ENCODE measurements at regions not wholly inside any gene's neighbourhood (a gene's known extent, or its start where the extent isn't known, plus 50 kb on each side); places are given as distances from the start of the nearest gene placed in this dataset.

- Mint-ChIP-seq H3K9me3 (ENCODE audit: insufficient read depth) (no peaks in the 10 kb centered on the region), H3K4me1 (no peaks in the 10 kb centered on the region), H3K27me3 (peaks cover 17% of the 10 kb centered on the region), H3K27ac (no peak overlapping the region), H3K4me3 (no peak overlapping the region)
- no peak for TF ChIP-seq CTCF (IDR thresholded peaks at IDR 0.05)
- no peak for TF ChIP-seq EZH2 (IDR thresholded peaks at IDR 0.05; ENCODE audit: borderline replicate concordance, insufficient read depth, low read depth, low read length, poor library complexity, severe bottlenecking)
- WGBS (ENCODE audit: insufficient coverage) = 100% methylated on average over 5 of the region's 9 CpGs
- Histone ChIP-seq H3K9ac (ENCODE audit: low read length) (no peak overlapping the region), H3K9me3 (ENCODE audit: control extremely low read depth in 1 of 3, control insufficient read depth in 2 of 3, insufficient read depth in 1 of 3, low read length in 2 of 3) (peaks cover 0 to 4% (median 0%) of the 10 kb centered on the region in 3 donors), H2AFZ (ENCODE audit: insufficient read depth, low read depth, low read length, poor library complexity, severe bottlenecking) (no peak overlapping the region), H3K4me3 (ENCODE audit: control extremely low read depth in 1 of 5, extremely low read depth in 1 of 5, insufficient read depth in 1 of 5, low read depth in 2 of 5, low read length in 4 of 5) (no peak overlapping the region), H3K4me2 (replicated peaks; ENCODE audit: low read depth, low read length, poor library complexity, severe bottlenecking) (no peak overlapping the region), H4K20me1 (ENCODE audit: control insufficient read depth, insufficient read depth, low read length, poor library complexity, severe bottlenecking) (no peaks in the 10 kb centered on the region), H3K27ac (ENCODE audit: low read length in 2 of 2) (no peak overlapping the region), H3K79me2 (ENCODE audit: control insufficient read depth, insufficient read depth, low read length) (no peaks in the 10 kb centered on the region), H3K27me3 (replicated peaks in 1 of 4; ENCODE audit: control extremely low read depth in 1 of 4, control insufficient read depth in 3 of 4, insufficient read depth in 4 of 4, low read length in 3 of 4) (peaks cover 0 to 2% (median 0%) of the 10 kb centered on the region in 4 experiments), H3K4me1 (ENCODE audit: control insufficient read depth in 2 of 2, insufficient read depth in 2 of 2, low read length in 2 of 2) (no peaks in the 10 kb centered on the region), H3K36me3 (replicated peaks in 1 of 2; ENCODE audit: control extremely low read depth in 1 of 2, control insufficient read depth in 1 of 2, extremely low read depth in 1 of 2, insufficient read depth in 2 of 2, low read length in 1 of 2) (no peaks in the 10 kb centered on the region)
- no peak for DNase-seq
- CTCF ChIA-PET = interaction anchor here (4.1 kb wide), 1 partner anchor 15 kb away, joined by 24 read pairs; no protein-coding TSS in a partner anchor
- intact Hi-C loops (cut with micrococcal nuclease) = no loop called here
- ATAC-seq (ENCODE audit: low read depth) = no peak
- POLR2A ChIA-PET = interaction anchor here (0.6 kb wide), 1 partner anchor 1031 kb away, joined by 4 read pairs; no protein-coding TSS in a partner anchor
Observed at GRCh38 chr10:4671451-4672145, 154.4 kb upstream of the AKR1E2 start.

GRCh38 chr10:4670737-4671136 is 155.3 kb upstream of the AKR1E2 start:
- peaks cover 12% of the 10 kb centered on the region for H3K27me3 Mint-ChIP-seq
- ATAC-seq (ENCODE audit: low read depth) (no peak), DNase-seq (no peak)
- Histone ChIP-seq H3K27me3 (replicated peaks in 1 of 4; ENCODE audit: control extremely low read depth in 1 of 4, control insufficient read depth in 3 of 4, insufficient read depth in 4 of 4, low read length in 3 of 4) (no peaks in the 10 kb centered on the region), H3K4me3 (ENCODE audit: control extremely low read depth in 1 of 5, extremely low read depth in 1 of 5, insufficient read depth in 1 of 5, low read depth in 2 of 5, low read length in 4 of 5) (no peak overlapping the region), H3K36me3 (replicated peaks in 1 of 2; ENCODE audit: control extremely low read depth in 1 of 2, control insufficient read depth in 1 of 2, extremely low read depth in 1 of 2, insufficient read depth in 2 of 2, low read length in 1 of 2) (no peaks in the 10 kb centered on the region), H3K79me2 (ENCODE audit: control insufficient read depth, insufficient read depth, low read length) (no peaks in the 10 kb centered on the region), H2AFZ (ENCODE audit: insufficient read depth, low read depth, low read length, poor library complexity, severe bottlenecking) (no peak overlapping the region), H3K9me3 (ENCODE audit: control extremely low read depth in 1 of 3, control insufficient read depth in 2 of 3, insufficient read depth in 1 of 3, low read length in 2 of 3) (peaks cover 0 to 4% (median 0%) of the 10 kb centered on the region in 3 donors), H4K20me1 (ENCODE audit: control insufficient read depth, insufficient read depth, low read length, poor library complexity, severe bottlenecking) (no peaks in the 10 kb centered on the region), H3K9ac (ENCODE audit: low read length) (no peak overlapping the region), H3K4me1 (ENCODE audit: control insufficient read depth in 2 of 2, insufficient read depth in 2 of 2, low read length in 2 of 2) (no peaks in the 10 kb centered on the region), H3K4me2 (replicated peaks; ENCODE audit: low read depth, low read length, poor library complexity, severe bottlenecking) (no peak overlapping the region), H3K27ac (ENCODE audit: low read length in 2 of 2) (no peak overlapping the region)
- POLR2A ChIA-PET = interaction anchor here (0.6 kb wide), 1 partner anchor 1030 kb away, joined by 4 read pairs; no protein-coding TSS in a partner anchor
- H3K27ac Mint-ChIP-seq = no peak overlapping the region
- H3K9me3 Mint-ChIP-seq (ENCODE audit: insufficient read depth) = no peaks in the 10 kb centered on the region
- CTCF ChIA-PET = interaction anchor here (4.1 kb wide), 1 partner anchor 14 kb away, joined by 24 read pairs; no protein-coding TSS in a partner anchor
- H3K4me1 Mint-ChIP-seq = no peaks in the 10 kb centered on the region
- TF ChIP-seq EZH2 (IDR thresholded peaks at IDR 0.05; ENCODE audit: borderline replicate concordance, insufficient read depth, low read depth, low read length, poor library complexity, severe bottlenecking) = no peak
- no peak for TF ChIP-seq CTCF (IDR thresholded peaks at IDR 0.05)
- intact Hi-C loops (cut with micrococcal nuclease) = no loop called here
- H3K4me3 Mint-ChIP-seq = no peak overlapping the region

Measured in B cell (primary cell).